GM18520 (cell line): ENCODE measurements at regions not wholly inside any gene's neighbourhood (a gene's known extent, or its start where the extent isn't known, plus 50 kb on each side); places are given as distances from the start of the nearest gene placed in this dataset.
"Not testable (repeated sequence)": the region's sequence is repeated elsewhere in the genome, so short reads cannot be mapped to it uniquely, and the experiment has no call there.

Experiments used
- ATAC-seq: cut with Tn5 transposase; IDR thresholded peaks from one replicate; pipeline ENCODE4 v1.9.1; 2021; ENCODE audit not compliant: unreplicated experiment

DNA sequence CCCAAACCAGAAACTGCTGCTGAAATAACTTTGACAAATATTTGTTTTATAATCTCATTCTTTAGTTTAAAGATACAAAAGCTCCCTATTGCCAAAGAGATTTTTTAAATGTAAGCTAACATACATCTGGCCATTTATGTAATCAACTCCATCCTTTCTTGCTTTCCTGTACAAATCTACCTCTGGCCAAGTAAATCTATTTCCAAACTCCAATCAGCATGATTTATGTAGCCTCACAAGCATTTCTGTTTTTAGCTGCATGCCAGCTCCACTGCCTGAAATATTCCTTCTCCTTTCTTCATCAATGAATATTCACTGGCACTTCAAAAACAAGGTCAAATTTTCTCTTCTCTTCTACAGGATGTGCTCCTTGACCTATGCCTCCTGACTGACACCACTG, 80.0 kb downstream of the SHOX2 start:
- no peak for ATAC-seq

DNA sequence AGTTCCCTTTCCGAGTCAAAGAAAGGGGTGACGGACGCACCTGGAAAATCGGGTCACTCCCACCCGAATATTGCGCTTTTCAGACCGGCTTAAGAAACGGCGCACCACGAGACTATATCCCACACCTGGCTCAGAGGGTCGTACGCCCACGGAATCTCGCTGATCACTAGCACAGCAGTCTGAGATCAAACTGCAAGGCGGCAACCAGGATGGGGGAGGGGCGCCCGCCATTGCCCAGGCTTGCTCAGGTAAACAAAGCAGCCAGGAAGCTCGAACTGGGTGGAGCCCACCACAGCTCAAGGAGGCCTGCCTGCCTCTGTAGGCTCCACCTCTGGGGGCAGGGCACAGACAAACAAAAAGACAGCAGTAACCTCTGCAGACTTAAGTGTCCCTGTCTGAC, 86.3 kb downstream of the SHOX2 start:
- not testable (repeated sequence) for ATAC-seq

DNA sequence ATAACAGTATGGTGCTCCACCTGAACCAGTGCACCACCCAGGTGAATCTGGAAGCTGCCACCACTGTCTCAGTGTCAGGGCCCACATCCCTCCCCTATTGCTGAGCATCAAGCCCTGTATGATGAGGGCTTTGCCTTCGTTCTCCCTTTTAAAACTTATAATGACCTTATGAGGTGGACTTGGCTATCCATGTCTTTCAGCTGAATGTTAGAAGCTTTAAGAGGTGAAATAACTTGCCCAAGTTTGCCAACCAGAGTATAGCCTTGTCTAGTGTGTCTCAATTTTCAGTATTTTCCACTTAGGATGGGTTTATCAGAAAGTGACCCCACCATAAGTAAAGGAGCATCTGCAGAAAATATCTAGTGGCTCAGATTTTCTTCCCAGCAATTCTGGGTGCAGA, 87.8 kb downstream of the SHOX2 start:
- ATAC-seq: no peak

DNA sequence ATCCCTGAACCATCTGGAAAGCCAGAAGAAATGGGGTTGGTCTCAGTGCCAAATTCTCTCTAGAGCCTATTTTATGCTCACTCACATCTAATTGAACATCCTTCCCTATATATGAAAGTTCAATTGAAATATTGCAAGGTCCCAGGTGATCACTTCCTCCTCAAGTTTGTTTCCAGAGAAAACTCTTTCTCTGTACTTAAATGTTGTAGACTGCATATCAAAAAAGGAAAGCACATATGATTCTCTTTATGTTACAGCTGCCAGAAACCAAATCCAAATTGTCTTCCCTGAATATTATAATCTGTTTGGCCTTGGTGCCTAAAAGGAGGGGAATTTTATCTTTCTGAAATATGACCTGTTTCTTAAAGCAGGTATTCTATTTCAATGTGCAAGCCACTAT, 93.3 kb downstream of the SHOX2 start:
- ATAC-seq: no peak

DNA sequence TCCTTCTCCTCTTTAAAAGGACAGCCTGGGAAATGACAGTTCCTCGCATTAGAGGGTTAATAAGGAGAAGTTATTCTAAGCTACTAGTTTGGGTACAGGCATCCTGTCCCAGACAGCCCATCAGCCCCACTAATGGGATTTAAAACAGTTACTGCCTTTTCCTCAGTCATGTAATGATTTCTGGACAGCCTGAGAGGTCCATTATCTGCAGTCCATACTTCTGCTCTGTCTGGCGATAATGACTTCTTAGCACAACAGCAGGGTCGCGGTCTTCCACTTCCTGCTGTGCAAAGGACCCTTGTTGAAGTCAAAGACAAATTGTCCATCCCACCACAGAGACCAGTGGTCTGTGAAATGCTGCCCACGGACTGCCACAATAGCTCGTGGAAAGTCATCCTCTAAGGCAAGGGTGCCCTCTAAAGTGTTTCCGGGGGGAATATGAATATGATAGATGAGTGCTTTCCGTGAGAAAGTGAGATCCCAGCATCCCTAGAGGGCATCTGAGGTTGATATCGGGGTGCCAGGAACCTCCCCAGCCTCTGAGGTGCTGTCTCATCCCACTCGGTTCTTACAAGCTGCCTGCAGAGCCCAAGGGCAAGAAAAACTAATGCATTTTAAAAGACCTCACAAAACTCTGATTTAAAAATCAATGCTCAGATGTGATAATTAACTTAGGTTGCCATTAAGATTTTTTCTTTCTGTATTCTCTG, 100.7 kb downstream of the SHOX2 start:
- ATAC-seq: no peak

DNA sequence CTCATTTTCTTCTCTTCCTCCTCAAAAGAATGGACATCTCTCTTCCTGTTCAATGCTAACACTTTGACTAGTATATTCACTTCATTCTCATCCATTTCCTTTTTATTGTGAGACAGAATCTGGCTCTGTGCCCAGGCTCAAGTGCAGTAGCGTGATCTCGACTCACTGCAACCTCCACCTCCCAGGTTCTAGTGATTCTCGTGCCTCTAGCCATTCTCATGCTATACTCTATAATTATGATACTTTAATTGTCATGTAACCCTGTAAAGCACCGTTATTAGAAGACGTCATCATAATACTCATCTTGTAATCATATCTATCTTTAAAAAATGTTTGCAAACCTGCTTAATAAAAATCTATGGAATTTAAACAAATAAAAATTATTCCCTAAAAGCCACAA, 107.0 kb downstream of the SHOX2 start:
- ATAC-seq: no peak

DNA sequence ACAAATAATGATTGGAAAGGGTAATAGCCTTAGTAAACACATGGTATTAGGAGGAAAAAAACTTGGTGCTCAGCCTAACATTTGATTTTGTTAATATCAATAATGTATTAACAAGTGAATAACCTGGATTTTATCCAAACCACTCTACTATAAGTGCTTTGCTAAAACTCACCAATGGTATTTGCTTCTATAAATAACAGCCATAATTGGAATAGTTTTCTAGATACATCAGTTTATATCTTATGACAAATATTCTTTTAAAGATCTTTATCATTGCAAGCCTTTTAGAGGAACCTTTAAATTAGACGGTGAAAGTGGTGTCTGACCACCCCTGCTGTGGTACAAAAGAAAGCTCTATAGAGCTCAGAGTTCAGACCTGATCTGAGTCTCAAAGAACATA, 123.9 kb downstream of the SHOX2 start:
- no peak for ATAC-seq

DNA sequence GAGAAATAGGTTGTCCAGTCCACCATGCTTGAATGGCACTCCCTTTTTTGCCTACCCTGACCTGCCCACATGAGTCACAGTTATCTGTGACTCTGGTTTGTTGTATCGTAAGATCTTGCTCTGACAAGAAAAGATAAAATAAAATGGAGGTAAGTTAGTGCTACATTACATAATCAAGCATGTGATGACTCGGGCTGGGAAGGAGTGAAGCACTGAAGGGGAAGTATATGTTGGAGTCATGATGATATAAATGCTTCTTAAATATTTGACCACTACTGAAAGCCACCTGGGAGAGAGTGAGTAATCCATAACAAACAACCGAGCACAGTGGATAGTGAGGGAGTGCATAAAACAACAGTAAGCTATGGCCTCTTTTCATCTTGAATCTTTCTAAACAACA, 124.4 kb downstream of the SHOX2 start:
- ATAC-seq: no peak

DNA sequence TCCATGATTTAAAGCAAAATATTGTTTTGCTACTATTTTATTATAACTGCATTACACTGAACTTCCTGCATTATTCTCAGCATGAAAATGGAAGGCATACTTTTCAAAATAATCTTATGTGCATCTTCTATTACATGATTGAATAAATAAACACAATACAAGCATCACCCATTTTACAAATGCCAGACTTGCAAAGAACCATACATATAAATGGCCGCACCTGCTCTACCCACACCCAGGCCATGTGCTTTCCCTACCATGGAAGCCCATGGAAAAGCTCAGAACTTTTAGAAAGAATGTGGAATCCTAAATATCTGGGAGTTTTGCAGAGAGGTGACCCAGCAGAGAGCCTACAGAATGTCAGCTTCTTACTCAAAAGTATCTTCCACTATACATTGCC, 127.2 kb downstream of the SHOX2 start:
- ATAC-seq: no peak

DNA sequence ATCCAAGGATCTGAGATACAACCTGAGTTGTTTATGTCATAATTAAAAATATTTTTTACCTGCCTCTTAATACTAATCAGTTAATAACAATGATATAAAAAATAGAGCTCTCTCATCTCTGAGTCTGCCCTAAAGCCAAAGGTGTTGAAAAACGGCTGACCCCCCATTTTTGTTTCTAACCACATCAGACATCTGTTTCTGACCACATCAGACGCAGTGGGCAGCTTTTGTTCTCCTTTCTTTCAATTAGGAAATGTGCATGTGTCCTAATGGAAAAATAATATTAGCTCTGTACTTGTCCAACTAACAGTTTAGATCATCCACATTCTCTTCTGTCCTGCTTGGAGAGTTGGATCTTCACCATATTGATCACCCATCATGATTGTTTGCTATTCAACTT, 144.6 kb downstream of the SHOX2 start:
- ATAC-seq: no peak

DNA sequence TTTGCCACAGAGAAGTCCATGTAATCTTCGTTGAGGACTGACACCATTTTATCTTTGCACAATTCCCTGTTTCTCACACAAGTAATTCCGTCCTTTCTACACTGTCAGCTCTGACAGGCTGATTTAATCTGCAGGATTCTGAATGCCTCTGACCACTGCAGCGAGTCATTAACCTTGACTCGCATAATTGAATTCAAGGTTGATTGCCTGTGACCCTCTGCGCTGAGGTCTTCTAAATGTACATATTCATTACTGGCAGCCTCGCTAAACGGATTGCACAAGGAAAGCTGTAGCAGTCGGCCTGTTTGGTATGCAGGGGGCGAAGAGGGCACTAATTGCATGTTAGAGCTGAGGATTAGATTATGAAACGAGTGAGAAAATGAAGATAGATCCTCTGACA, 147.8 kb downstream of the SHOX2 start:
- ATAC-seq: no peak

DNA sequence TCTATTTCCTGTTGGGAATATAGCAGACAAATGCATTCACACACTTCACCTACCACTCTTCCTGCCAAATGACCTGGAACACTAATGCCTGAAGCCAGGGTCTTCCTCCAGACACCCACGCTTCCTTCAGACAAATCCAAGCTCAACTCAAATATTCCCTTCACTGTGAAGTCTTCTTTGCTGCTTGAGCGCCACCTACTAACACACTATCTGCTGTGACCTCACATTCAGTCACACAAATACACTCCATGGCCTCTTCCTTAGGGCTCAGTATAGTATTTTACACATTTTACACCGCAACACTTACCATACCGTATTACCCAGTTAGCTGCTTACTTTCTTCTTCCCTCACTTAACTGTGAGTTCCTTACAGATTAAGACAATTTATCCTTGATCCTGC, 149.4 kb downstream of the SHOX2 start:
- ATAC-seq: no peak

DNA sequence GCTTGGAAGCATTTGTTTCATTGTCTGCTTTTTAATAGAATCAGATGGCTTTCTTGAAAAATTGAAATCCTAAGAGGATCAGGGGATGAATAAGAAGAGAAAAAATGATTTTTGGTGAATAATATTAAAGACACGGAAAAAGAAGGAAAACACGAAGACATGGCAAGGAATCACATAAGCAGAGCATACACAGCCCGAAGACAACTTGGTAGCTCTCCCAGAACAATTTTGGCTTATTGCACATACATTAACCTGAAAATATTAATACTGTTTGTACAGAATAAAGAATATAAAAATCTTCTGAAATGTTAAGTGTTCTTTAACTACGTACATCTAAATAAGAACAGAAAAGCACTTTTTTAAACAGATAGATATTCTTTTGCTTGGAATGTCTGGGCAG, 150.0 kb downstream of the SHOX2 start:
- ATAC-seq: no peak

DNA sequence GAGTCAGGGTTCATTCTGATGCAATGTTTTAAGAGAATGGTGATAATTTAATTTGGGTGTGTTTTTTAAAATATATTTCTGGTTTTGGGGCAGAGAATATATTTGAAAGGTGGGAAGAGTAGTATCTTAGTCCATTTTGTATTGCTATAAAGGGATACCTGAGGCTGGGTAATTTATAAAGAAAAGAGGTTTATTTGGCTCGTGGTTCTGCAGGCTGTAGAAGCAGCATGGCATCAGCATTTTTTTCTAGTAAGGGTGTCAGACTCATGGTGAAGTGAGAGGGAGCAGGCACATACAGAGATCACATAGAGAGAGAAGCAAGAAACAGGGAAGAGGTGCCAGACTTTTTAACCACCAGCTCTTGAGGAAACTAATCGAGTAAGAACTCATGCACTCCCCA, 152.7 kb downstream of the SHOX2 start:
- ATAC-seq: no peak

DNA sequence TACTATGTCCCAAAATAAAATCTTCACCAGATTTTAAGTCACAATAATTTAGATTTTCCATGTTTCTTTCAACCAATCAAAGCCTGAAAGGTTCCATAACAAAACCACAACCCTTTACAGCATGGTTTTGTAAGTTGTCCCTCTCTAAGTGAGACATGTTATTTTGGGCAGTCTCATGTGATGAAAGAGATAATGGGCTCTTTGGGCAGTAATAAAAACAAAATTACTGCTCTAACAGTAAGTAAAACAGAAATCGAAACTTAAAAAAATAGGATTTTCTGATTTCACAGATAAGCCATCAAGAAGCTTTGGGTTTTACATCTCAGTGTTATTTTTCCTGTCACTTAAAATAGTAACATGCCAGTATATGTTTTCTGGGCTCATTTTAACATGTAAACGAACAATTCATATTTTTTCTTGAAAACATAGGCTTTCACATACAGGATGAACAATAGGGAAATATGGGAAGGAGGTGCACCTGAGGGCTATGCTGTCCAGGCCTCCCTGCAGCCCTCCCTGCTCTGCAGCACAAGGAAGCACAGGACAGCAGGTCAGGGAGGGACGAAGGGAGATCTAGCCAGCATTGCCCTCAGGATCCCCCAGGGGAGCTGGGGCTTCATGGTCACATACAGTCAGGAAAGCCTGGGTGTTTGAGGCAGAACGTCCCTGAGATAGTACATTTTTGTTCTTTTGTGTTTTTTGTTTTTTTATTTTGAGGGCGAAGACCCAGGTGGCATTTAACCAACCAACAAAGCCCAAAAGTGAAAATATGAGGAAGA, 157.4 kb downstream of the SHOX2 start:
- no peak for ATAC-seq

DNA sequence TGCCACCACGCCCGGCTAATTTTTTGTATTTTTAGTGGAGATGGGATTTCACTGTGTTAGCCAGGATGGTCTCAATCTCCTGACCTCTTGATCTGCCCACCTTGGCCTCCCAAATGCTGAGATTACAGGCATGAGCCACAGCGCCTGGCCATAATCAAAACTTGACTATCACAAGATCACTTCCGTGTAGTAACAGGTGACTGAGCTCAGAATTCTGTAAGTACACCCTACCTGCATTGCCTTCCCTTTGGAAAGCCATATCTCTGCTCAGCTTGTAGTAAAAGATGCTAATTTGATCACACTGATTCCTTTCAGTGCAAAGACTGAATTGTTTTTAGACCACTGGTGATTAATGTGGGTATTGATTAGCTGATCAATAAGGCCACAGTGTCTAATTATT, 167.1 kb downstream of the SHOX2 start:
- no peak for ATAC-seq

DNA sequence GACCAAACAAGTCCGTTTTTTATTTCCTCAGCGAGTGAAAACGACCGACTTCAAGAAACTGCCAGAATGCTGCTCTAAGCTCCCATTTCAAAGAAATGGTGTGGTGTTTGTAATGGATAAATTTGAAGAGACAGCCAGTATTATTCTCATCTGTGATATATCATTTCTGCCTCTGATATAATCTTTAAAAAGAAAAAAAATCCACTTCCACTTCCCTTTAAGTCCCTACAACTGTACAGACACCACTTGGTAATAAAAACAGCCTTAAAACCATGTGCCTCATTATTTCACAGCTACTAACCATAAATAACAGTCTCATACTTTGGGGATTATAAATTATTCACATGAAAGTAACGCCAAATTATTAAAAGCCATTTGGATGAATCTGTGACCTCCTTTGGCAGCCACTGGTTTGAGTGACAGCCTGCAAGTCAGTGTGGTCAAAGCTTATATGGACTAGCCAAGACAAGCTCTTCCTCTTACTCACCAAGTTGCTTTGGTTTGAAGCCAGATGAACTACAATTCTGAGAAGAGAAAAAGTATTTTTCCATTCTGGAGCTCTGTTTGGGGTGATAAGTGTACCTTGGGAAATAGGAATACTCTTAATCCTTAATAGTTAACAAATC, 168.0 kb downstream of the SHOX2 start:
- no peak for ATAC-seq

DNA sequence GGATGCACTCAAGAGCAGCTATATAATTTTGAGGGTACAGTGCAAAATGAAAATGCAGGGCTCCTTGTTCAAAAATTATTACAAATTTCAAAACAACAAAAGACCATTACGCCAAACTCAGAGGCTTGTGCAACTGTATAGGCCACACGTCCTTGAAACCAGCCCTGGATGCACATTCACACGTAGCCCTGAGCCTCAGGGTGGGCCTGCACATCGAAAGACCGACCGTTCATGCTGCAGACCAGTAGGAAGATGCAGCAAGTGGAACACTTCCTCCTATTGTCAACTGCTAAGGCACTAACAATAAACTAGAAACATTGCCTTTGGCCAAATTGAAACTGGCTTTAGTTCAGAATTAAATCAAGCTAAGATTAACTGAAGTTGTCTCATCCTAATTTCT, 174.7 kb downstream of the SHOX2 start:
- no peak for ATAC-seq

DNA sequence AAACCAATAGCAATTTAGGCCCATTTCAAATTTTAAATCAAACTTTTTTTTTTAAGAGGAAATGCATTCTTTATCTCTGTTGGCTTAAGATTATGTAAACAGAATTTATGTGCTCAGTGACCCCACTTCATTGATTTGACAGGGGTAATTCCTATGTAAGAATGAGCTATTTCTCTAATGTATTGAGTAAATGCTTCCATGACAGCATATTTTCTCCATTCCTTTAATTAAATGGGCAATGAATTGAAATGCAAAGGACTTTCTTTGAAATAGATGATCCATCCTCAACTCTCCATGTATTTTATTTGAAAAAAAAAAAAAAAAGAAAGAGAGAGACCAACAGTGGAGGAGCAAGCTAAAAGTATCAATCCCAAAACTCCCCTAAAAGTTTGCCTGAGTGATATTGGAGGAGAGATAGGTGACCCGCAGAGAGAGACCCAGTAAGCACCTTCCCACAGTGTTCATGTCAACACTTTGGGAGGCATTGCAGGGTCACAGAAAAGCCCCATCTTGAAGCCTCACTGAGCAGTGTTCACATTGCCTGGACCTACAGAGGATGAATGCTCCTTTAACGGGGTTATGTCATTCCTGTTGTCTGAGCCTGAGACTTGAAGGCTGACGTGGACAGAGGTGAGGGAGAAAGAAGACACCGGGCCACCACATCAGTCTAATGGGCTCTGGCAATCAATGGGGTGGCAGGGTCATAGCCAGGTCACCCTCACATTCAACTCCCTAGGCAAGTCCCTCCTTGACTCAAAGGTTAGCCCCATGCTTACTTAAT, 176.0 kb downstream of the SHOX2 start:
- ATAC-seq: no peak

DNA sequence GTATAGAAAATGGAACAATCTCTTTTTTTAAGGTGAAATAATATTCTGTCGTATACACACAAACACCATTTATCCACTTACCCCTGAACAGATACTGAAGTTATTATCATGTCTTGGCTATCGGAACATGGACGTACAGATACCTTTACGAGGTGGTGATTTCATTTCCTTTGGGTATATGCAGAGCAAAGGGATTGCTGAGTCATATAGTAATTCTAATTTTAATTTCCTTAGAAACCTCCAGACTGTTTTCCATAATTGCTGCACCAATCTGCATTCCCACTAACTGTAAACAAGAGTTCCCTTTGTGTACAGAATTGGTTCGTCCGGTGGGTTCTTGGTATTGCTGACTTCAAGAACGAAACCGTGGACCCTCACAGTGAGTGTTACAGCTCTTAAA, 179.4 kb downstream of the SHOX2 start:
- ATAC-seq: no peak

DNA sequence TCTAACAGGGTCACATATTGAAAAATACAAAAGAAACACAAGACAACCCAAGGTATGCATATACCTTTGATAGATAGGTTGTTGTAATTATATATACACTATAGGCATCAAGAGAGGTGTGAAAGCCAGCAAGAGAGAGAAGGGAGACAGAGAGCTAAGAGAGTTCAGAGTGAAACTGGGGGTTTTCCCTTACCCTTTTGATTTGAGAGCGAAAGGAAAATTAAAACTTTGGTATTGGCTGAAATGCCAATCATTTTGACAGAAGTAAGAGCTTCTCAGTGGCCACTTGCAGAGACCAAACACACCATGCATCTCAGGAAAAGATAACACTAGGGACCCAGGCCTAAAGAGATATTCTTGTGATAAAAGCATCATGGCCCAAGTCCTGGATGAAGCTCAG, 183.6 kb downstream of the SHOX2 start:
- ATAC-seq: peak; percentile 97

DNA sequence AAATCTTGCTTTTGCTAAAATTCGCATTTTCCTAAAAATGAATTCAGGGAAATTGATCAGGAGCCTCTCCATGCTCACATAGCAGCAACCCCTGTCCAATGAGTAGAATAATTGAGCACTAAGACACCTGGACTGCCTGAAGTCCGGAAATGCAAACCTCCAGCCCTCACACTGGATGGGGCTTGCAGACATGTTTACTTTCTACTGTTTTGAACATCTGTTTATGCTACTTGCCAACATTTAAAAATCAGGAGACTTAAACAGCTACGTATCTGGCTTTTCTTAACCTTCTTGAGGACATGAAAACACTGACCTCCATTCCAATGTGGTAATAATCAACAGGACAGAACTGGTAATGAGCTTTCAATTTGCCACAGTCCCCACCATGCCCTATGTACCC, 184.4 kb downstream of the SHOX2 start:
- no peak for ATAC-seq
